Right lobe of liver (tissue), 4 donors: ENCODE measurements at regions not wholly inside any gene's neighbourhood (a gene's known extent, or its start where the extent isn't known, plus 50 kb on each side); places are given as distances from the start of the nearest gene placed in this dataset.

ENCODE experiments used
- CTCF ChIP-seq, 4 donors: fragments of 200-600 bp in 3 of 4; fragments of 450-650 bp in 1 of 4; IDR thresholded peaks; one replicate each; pipeline versions ENCODE4 v1.5.1 to v1.8.0; 2016 to 2022; ENCODE audit warnings: antibody characterized with exemption in 4 of 4, mild to moderate bottlenecking in 2 of 4
- POLR2A ChIP-seq: fragments of 450-650 bp; IDR thresholded peaks from one replicate; pipeline ENCODE4 v1.6.1; 2017; ENCODE audit warnings: antibody characterized with exemption, mild to moderate bottlenecking
- donor health status: DM: no; HTN: no; CAD: no.
- donor health status: DM: no; HTN: no; CAD: no.
- donor health status: DM: no; HTN: yes; CAD: no.

- TF ChIP-seq CTCF (IDR thresholded peaks at IDR 0.05) (no peak), POLR2A (no peak)
These were observed 204.3 kb downstream of the SLITRK1 start for GRCh38 chr13:83677985-83678384.
